ENCODE measurements at regions not wholly inside any gene's neighbourhood (a gene's known extent, or its start where the extent isn't known, plus 50 kb on each side); places are given as distances from the start of the nearest gene placed in this dataset.
"Not testable (repeated sequence)": the region's sequence is repeated elsewhere in the genome, so short reads cannot be mapped to it uniquely, and the experiment has no call there.

DNA sequence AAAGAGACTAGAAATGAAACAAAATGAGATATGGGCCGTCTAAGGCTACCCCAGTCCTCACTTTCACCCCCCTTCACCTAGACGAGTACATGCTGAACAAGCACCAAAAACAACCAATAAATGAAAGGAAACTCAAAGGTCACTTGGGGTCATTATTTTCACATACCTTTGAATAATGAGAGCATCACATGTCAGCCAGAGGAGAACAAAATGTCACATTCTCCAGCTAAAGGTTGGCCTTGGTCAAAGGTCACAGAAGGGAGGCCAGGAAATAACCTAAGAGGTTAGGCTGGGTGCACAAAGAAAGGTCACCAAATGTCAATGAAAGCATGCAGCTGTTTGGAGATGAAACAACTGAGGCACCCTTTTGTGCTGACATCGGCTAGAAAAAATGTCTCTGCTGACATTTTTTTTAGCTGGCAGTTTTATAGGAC lies 288.7 kb upstream of the USP25 start:
- no peak for DNase-seq

DNA sequence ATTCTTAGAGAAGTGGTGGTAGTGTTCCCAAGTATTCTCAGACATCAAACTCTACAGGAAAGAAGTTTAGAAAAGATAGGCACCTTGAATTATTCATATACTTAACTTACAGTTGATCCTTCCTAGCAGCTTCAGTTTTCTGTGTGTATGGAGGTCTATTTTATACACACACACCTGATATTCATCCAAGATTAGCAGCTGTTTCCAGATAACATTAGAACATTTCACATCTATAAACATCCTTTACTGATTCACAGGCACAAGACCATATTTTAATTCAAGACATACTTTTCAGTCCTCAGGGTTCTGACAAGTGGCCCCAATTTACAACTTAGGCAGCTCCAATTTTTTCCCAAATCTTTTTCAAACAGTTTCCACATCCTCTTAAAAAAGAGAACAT lies 287.8 kb upstream of the USP25 start:
- DNase-seq: no peak

DNA sequence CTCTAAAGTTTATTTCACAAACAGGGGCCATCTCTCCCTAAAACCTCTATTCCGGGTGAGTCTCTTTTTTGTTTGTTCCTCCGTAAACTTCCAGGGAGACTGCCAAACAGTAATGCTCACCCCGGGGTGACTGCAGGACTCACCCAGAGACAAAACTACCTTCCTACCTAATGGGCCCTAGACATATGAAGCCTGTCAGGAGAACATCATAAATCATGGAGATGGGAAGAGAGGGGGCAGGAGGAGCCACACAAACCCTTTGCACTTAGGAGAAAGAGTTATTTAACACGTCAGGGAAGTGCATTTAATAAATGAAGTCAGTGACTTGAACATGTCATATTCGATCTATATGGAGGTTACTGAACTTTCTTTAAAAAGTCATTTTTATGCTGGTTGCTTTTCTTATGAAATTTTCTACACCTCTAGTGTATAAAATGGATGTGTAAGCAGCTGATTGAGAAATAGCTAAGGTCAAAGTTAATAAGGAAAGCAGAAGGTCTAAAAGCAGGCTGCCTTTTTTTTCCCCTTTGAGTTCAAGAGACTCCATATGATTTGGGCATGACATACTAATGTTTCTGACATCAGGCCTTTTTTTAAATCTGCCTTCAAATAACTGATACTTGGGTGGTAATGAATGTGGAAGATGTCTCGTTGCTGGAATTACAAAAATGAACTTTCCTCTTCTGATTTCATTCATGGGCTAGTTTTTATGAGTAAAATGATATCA lies 286.9 kb upstream of the USP25 start:
- no peak for DNase-seq

DNA sequence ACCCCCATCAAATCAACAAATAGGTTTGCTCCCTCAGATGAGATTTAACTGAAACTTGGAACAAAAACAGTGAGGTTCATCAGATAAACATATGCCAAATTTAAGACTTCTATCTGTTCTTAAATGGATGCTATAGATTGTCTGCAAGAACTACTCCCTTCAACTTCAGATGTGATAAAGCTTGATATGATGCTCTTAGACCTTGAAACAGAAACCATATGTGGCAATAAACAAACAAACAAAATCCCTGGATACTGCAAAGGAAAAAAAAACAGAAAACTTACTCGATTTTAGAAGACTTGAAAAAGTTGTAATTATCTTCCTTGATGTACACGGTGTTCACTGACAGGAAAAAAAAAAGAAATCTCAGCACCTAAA lies 286.1 kb upstream of the USP25 start:
- no peak for DNase-seq

DNA sequence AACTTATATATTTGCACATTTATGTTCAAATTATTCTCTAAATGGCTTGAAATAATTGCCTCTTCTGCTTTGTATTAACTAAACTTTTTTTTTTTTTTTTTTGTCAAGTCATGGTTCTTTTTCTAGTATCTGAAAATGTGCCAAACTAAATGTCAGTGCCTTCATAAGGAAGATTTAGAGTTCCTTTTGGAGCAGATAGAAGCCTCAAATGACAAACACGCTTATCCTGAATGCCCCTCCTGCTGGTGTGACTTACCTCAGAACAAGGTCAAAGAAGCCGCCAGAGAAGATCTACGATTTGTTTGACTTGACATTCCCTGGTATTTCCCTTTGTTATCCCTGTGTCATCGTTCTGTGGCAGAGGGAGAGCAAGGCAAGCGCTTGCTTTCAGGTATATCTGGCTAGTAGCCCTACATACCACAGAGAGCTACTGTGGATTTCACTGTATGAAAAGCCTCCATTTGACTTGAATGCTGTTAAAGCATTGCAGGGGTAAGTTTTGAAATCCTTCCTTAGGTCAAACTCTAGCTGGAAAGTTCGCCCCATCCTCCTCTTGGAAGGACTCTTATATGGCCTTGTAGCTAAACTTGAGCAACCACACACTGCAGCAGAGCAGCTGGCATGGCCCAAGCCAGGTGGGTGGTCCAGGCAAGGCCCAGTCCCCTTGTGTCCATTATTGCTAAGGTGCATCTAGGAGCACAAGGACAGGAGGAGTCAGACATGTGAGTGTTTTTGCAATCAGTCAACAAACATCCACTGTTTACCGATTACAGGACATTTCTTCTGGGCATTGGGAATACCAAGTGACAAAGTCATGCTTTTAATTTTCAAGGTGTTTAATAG lies 285.4 kb upstream of the USP25 start:
- DNase-seq: no peak

DNA sequence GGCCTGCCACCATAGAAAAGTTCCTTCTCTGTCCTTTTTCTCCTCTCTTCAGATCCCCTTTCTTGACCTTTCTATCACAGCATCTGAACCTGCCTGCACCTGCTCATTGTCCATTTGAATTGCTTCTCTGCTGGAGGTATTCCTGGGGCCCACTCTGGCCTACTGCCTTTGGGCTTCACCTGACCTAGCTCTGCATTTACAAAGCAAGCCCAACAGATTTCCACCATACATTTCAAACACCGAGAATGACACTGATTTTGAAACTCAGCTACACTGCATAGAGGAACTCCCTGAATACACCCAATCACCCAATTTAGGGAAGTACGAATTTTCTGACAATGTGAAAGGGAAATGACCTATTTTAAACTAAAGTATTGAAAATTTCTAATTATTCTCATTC lies 284.5 kb upstream of the USP25 start:
- no peak for DNase-seq

DNA sequence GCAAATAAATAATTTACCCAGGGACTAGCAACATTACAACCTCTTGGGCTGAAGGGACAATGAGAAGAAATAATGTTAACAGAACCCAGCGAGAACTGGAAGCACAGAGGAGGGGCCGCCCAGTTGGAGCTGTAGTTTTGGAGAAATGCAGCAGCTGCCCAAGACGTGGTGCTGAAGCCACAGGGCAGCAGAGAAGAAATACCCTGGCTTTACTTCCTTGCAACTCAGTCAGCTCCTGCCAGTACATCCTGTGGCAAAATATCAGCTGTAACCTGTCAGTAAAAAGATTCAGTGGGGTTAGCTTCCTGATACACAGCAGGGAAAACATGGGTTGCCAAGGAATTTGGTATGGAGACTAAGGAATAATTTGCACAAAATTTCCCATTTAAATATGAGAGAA lies 283.6 kb upstream of the USP25 start:
- DNase-seq: no peak

DNA sequence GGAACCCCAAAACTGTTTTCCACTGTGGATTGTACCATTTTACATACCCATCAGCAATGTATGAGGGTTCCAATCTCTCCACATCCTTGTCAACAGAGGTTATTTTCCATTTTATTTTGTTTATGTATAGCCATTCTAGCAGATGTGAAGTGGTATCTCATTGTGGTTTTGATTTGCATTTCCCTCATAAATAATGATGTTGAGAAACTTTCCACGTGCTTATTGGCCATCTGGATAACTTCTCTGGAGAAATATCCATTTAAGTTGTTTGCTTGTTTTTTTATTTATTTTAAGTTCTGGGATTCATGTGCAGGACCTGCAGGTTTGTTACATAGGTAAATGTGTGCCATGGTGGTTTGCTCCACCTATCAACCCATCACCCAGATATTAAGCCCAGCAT lies 280.2 kb upstream of the USP25 start:
- no peak for DNase-seq

DNA sequence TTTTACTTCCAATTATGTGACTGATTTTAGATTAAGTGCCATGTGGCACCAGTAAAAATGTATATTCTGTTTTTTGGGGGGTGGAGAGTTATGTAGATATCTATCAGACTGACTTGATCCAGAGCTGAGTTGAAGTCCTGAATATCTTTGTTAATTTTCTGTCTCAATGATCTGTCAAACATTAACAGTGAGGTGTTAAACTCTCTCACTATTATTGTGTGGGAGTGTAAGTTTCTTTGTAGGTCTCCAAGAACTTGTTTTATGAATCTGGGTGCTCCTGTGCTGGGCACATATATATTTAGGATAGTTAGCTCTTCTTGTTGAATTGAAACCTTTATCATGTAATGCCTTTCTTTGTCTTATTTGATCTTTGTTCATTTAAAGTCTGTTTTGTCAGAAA lies 276.5 kb upstream of the USP25 start:
- no peak for DNase-seq

DNA sequence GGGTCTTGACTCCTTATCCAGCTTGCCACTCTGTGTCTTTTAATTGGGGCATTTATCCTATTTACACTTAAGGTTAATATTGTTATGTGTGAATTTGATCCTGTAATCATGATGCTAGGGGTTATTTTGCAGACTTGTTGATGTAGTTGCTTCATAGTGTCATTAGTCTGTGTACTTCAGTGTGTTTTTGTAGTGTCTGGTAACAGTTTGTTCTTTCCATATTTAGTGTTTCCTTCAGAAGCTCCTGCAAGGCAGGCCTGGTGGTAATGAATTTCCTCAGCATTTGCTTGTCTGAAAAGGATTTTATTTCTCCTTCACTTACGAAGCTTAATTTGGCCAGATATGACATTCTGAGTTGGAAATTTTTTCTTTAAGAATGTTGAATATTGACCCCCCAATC lies 276.0 kb upstream of the USP25 start:
- DNase-seq: not testable (repeated sequence)

DNA sequence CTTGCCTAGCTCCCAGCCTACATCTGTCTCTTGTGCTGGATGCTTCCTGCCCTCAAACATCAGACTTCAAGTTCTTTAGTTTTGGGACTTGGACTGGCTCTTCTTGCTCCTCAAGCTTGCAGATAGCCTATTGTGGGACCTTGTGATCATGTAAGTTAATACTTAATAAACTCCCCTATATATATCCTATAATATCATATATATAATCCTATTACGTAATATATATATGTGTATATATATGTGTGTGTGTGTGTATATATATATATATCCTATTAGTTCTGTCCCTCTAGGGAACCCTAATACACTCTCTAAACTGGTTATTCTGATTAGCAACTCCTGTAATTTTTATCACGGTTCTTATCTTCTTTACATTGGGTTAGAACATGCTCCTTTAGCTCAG lies 274.9 kb upstream of the USP25 start:
- DNase-seq: not testable (repeated sequence)

DNA sequence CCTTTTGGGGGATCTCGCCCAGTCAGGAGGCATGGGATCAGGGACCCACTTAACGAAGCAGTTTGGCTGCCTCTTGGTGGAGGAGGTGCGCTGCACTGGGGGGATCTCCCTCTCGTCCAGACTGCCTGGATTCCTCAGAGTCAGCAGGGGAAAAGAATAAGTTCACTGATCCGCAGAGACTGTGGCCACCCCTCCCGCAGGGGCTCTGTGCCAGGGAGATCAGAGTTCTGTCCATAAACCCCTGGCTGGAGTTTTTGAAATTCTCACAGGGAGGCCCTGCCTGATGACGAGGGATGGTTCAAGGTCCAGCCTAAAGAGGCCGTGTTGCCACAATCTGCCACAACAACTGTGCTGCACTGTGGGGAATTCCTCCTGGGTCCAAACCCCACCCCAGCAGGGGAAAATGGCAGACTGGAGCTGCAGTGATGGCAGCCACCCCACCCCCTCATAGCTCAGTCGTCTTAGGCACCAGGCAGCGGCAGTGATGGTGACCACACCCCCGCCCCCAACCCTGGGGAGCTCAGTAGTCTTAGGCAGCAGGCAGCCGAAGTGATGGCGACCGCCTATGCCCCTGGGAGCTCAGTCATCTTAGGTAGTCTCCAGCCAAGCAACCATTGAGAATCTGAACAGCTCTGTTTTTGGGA lies 273.8 kb upstream of the USP25 start:
- DNase-seq: no peak

DNA sequence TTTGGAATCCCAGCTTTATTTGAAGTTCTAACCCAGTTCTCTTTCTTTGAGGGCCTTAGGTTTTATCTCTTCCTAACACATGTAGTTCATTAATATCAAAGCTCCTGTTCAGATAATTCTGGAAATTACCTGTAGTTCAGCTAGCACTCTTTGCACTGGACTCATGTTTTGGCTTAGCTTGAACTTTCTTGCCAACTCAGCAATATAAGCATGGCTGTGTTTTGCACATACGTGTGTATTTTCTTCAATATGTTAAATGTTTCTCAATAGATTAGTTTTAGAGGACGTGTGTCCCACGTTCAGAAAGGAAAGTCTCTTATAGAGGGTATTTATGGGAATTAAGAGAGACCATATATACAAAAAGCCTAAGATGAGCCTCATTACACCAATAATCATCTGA lies 271.8 kb upstream of the USP25 start:
- no peak for DNase-seq

DNA sequence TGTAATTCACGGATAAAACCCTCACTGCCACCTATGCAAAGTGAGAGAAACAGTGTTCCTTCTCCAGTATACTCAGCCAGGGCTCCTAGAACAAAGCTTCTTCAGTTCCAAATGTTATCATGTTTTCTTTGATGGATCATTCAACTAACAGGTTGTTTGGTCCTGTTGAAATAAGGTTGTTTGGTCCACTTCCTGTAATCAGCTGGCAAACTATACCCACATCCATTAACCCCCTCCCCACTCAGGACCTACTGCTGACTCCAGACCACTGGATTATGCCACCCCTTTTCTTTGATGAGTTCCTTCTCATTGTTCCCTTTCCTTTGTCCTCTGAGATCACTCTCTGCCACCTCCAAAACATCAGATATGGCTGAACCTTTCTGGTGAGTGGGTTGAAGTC lies 267.7 kb upstream of the USP25 start:
- no peak for DNase-seq

DNA sequence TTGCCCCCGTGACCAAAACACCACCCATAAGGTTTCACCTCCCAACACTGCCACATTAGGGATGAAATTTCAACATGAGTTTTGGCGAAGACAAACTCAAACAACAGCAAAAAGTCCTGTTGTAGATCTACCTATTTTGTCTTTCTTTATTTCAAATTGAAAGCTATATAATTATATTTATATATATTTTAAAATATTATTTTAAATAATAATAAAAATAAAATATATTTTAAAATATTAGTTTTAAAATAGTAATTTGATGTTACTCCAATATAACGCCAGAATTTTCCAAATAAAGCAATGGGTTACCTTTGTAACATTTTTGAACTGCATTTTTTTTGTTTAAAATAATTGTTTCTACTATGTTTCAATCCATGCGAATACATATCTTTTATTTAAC lies 263.5 kb upstream of the USP25 start:
- DNase-seq: no peak

DNA sequence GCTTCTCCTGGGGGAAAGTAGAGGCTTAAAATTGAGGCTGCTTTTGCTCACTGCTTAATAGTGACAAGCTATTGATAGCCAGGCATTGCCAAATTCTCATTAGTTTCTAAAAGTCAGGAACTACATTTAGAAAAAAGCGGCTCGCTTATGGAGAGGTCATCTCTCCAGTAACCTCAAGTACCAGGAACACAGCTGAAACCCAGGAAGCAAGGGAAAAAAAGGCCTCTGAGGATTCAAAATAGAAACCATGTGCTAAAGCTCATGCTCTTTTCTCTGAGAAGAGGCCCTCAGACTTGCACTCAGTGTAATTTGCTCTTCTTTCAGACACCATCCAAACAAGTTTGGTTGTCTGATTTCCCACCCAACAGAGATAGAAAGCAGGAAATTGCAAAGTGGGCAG lies 261.4 kb upstream of the USP25 start:
- DNase-seq: no peak

DNA sequence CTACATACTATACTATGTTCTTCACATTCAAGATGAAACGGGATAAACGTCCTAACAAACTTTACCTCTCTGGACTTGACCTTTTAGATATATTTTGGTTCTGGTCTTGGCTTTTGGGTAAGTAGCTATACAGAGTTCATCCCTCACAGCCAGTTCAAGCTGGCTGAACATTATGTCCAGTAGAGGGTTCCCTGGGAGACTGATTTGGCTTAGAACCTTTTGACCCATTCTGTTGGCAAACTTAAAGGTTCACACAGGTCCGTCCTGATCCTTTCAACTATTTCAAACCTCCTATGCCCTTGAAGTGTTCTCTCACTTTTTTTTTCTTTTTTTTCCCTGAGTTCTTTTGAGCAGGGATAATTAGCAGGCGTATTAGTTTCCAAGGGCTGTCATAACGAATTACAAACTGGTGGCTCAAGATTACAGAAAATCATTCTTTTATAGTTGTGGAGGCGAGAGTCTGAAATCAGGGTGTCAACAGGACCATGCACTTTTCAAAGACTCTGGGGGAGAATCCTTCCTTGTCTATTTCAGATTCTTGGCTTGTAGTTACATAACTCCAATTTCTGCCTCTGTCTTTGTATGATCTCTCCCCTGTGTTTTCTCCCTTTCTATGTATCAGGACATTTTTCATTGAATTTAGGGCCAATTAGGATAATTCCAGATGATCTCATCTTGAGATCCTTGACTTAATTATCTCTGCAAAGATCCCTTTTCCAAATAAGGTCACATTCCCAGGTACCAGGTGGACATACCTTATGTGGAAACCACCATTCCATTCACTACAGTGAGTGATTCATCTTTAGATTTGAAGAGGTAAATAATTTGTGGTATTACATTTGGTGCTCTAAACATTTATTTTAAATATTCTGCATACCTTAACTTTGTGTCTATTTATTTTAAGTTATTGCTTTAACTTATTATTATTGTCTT lies 257.4 kb upstream of the USP25 start:
- no peak for DNase-seq

DNA sequence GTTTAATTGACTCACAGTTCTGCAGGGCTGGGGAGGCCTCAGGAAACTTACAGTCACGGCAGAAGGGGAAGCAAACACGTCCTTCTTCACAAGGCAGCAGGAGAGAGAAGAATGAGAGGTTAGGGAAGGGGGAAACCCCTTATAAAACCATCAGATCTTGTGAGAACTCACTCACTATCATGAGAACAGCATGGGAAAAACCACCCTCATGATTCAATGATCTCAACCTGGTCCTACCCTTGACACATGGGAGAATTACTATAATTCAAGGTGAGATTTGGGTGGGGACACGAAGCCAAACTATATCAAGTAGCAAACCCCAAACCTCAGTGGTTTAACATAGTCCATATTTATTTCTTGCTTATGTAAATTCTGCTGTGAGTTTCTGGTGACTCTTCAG lies 252.0 kb upstream of the USP25 start:
- not testable (repeated sequence) for DNase-seq

DNA sequence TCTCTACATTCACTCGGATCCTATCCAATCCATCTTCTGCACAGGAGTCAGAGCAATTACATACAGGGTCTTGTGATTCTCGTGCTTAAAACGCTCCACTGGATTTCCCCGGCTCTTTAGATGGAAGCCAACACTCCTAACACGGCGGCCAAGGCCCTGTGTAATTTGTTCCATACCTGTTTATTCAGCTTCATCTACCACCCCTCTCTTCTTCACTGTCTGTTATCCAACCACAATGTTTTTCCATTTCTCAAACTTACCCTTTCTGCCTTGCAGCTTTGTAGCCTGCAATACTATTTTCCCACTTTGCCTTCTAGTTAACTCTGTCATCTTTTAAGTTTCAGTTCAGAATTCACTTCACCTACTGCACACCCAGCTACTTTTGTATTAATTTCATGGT lies 249.6 kb upstream of the USP25 start:
- no peak for DNase-seq

DNA sequence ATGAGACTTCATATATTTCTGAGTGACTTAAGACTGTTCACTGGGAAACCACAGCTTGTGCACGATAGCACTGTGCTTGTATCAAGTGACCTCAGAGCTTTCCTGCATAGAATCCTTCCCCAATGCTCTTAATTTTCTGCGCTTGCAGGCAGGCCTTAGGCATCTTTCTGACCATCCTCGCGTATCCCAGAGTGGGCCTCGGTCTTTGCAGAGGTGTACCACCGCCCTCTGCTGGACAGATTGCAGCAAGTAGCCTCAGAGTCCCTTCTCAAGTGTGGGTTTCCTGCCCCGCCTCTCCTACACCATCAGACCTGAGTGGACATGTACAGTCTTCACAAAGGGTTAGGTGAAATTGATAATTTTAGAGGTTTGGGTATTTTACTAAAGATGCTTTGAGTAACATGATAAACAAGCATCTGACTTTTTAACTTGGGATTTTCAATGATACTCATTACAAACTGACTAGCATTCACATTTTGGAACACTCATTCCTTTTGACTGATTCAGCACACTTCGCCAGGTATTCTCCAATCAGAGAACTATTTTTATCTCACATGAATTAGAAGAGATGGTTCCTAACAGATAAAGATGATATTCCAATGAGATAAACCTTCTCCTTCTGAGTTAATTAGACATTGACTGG lies 246.5 kb upstream of the USP25 start:
- peak; percentile 73 for DNase-seq

DNA sequence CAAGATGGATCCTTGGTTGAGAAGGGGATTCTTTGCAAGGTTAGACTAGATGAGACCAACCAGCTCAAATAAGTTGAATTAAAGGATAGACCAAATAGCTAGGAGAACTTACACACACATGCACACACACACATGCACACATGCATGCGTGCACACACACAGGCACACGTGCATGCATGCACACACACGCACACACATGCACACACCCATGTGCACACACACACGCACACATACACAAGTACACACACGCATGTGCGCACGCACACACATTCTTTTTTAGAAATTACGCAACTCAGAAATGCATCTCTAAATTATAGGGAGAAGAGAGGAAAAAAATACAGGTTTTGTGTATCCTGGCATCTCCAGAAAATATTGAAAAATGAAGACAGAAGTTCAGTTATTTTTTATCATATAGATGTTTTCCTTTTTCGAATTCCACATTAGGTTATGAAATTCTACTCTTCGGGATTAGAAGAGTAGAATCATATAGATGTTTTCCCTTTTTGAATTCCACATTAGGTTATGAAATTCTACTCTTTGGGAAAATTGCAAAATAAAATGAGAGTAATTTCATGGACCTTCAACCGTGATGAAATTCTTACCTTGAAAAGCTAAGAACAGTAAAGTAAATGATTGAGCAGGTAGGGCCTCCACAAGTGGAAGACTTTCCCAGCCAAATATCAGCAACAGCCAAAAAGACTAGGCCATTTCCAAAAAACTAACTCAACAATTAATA lies 243.2 kb upstream of the USP25 start:
- DNase-seq: no peak

DNA sequence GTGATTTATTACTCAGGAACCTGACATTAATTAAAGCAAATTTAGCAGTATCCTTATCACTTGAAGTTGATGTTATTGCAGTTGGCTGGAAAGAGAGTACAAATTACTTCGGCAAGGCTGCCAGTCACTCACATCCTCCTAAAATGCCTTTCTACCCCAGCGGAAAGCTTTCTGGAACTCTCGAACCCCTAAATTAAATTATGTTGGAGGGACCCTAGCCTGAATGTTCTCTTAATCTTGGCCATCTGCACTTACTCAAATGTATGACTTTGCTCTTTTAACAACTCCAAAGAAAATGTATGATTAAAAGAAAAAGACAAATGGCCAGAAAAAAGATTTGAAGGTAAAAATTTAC lies 242.6 kb upstream of the USP25 start:
- no peak for DNase-seq
